Erythroblast (primary cell): ENCODE measurements at regions not wholly inside any gene's neighbourhood (a gene's known extent, or its start where the extent isn't known, plus 50 kb on each side); places are given as distances from the start of the nearest gene placed in this dataset.

Experiments
- GATA1 ChIP-seq: IDR thresholded peaks from 2 replicates; pipeline ENCODE4 v1.6.1; 2011; ENCODE audit warnings: low read depth, mild to moderate bottlenecking, control low read depth, low read length, moderate library complexity
- POLR2A ChIP-seq: IDR thresholded peaks from 2 replicates; pipeline ENCODE4 v1.6.1; 2011; ENCODE audit warnings: mild to moderate bottlenecking, low read length

- TF ChIP-seq POLR2A: no peak
- TF ChIP-seq GATA1: no peak
These were observed 136.2 kb upstream of the ZBTB40 start for GRCh38 chr1:22315315-22316078.
